ENCODE measurements at regions not wholly inside any gene's neighbourhood (a gene's known extent, or its start where the extent isn't known, plus 50 kb on each side); places are given as distances from the start of the nearest gene placed in this dataset.

DNA sequence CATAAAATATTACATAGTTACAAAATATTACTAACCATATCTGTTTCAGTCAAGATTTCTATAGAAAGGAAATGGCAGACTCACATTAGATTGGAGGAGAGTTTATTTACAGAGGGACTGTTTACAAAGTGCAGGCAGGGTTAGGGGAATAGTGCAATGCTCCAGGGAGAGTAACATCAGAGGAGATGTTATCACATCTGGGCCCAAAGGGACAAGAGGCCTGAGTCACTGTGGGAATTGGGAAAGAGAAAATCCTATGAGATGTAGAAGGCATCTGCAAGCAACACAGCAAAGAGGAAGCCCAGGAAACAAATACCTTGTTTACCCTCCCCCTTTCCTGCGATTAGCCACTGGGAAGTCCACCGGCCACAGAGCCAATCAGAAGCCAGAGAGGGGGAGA lies 227.3 kb upstream of the TANK start:
- TF ChIP-seq, protein P1, sequence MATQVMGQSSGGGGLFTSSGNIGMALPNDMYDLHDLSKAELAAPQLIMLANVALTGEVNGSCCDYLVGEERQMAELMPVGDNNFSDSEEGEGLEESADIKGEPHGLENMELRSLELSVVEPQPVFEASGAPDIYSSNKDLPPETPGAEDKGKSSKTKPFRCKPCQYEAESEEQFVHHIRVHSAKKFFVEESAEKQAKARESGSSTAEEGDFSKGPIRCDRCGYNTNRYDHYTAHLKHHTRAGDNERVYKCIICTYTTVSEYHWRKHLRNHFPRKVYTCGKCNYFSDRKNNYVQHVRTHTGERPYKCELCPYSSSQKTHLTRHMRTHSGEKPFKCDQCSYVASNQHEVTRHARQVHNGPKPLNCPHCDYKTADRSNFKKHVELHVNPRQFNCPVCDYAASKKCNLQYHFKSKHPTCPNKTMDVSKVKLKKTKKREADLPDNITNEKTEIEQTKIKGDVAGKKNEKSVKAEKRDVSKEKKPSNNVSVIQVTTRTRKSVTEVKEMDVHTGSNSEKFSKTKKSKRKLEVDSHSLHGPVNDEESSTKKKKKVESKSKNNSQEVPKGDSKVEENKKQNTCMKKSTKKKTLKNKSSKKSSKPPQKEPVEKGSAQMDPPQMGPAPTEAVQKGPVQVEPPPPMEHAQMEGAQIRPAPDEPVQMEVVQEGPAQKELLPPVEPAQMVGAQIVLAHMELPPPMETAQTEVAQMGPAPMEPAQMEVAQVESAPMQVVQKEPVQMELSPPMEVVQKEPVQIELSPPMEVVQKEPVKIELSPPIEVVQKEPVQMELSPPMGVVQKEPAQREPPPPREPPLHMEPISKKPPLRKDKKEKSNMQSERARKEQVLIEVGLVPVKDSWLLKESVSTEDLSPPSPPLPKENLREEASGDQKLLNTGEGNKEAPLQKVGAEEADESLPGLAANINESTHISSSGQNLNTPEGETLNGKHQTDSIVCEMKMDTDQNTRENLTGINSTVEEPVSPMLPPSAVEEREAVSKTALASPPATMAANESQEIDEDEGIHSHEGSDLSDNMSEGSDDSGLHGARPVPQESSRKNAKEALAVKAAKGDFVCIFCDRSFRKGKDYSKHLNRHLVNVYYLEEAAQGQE (IDR thresholded peaks at IDR 0.05; ENCODE audit: low read depth): no peak
- TF ChIP-seq, protein P2, sequence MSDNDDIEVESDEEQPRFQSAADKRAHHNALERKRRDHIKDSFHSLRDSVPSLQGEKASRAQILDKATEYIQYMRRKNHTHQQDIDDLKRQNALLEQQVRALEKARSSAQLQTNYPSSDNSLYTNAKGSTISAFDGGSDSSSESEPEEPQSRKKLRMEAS (IDR thresholded peaks at IDR 0.05): no peak
- TF ChIP-seq YY1 (IDR thresholded peaks at IDR 0.05; ENCODE audit: low read depth): no peak
- TF ChIP-seq CEBPB (IDR thresholded peaks at IDR 0.05): no peak
- TF ChIP-seq EGR1 (IDR thresholded peaks at IDR 0.05): no peak
- no peak for TF ChIP-seq RAD21 (IDR thresholded peaks at IDR 0.05; ENCODE audit: low read depth)
- TF ChIP-seq NFIC (IDR thresholded peaks at IDR 0.05): no peak

Data from Ishikawa (cell line).